ENCODE measurements at regions not wholly inside any gene's neighbourhood (a gene's known extent, or its start where the extent isn't known, plus 50 kb on each side); places are given as distances from the start of the nearest gene placed in this dataset.

- TF ChIP-seq CTCF (conservative IDR thresholded peaks at IDR 0.05; ENCODE audit: low read depth, low read length): no peak
- TF ChIP-seq EZH2 (IDR thresholded peaks at IDR 0.05; ENCODE audit: borderline replicate concordance, low read depth, low read length, poor library complexity, severe bottlenecking): no peak
Observed at GRCh38 chr2:200758341-200758740, 53.4 kb upstream of the BZW1 start.

All from A673 (cell line).